Thyroid gland (tissue), 4 donors: ENCODE measurements at regions not wholly inside any gene's neighbourhood (a gene's known extent, or its start where the extent isn't known, plus 50 kb on each side); places are given as distances from the start of the nearest gene placed in this dataset.

Experiments
- CTCF ChIP-seq, 6 experiments: fragments of 200-600 bp in 3 of 6; fragments of 450-650 bp in 3 of 6; sonication (generic) in 3 of 6; IDR thresholded peaks; one replicate each; pipeline ENCODE4 v1.5.1; 2016 to 2019; ENCODE audit warnings: antibody characterized with exemption in 6 of 6, mild to moderate bottlenecking in 2 of 6, inconsistent platforms in 1 of 6, moderate library complexity in 1 of 6
- POLR2A ChIP-seq, 2 donors: fragments of 450-650 bp; IDR thresholded peaks; one replicate each; pipeline ENCODE4 v1.6.1; 2017; ENCODE audit warnings: antibody characterized with exemption in 2 of 2, mild to moderate bottlenecking in 2 of 2, moderate library complexity in 1 of 2

DNA sequence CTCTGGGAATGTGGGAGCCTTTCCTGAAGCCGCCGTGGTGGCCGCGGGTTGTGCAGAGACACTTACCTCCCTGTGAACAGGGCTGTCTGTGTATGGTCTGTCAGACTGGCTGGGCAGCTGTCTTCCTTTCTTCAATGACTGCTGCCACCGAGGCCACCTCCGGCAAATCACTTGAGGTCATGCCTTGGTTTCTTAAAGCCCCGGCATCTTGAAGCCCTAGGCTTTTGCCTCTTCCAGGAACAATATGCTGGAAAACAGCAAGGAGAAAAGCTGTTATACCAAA, 79.5 kb upstream of the ZSWIM6 start:
- no peak for TF ChIP-seq CTCF (IDR thresholded peaks at IDR 0.05)
- TF ChIP-seq POLR2A (IDR thresholded peaks at IDR 0.05) = no peak
